ENCODE measurements at regions not wholly inside any gene's neighbourhood (a gene's known extent, or its start where the extent isn't known, plus 50 kb on each side); places are given as distances from the start of the nearest gene placed in this dataset.

GRCh38 chr15:97501291-97501690, 459.2 kb upstream of the ARRDC4 start:
- TF ChIP-seq, protein P1, sequence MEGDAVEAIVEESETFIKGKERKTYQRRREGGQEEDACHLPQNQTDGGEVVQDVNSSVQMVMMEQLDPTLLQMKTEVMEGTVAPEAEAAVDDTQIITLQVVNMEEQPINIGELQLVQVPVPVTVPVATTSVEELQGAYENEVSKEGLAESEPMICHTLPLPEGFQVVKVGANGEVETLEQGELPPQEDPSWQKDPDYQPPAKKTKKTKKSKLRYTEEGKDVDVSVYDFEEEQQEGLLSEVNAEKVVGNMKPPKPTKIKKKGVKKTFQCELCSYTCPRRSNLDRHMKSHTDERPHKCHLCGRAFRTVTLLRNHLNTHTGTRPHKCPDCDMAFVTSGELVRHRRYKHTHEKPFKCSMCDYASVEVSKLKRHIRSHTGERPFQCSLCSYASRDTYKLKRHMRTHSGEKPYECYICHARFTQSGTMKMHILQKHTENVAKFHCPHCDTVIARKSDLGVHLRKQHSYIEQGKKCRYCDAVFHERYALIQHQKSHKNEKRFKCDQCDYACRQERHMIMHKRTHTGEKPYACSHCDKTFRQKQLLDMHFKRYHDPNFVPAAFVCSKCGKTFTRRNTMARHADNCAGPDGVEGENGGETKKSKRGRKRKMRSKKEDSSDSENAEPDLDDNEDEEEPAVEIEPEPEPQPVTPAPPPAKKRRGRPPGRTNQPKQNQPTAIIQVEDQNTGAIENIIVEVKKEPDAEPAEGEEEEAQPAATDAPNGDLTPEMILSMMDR (IDR thresholded peaks at IDR 0.05), result no peak
- no peak for TF ChIP-seq POLR2A (IDR thresholded peaks at IDR 0.05)
- TF ChIP-seq POLR2AphosphoS5 (IDR thresholded peaks at IDR 0.05), result no peak
- no peak for TF ChIP-seq EP300 (IDR thresholded peaks at IDR 0.05)
